ENCODE measurements at regions not wholly inside any gene's neighbourhood (a gene's known extent, or its start where the extent isn't known, plus 50 kb on each side); places are given as distances from the start of the nearest gene placed in this dataset.

GRCh38 chr18:46297621-46298020 lies 193.4 kb downstream of the HAUS1 start:
- H3K4me3 ChIP-seq (ENCODE audit: low read depth, low read length), result no peak overlapping the region
- DNase-seq (ENCODE audit: low read depth), result no peak
- no peak for TF ChIP-seq CTCF (IDR thresholded peaks at IDR 0.05; ENCODE audit: low read depth, low read length, missing control alignments)

- TF ChIP-seq CTCF (IDR thresholded peaks at IDR 0.05; ENCODE audit: low read depth, low read length, missing control alignments), result no peak
- no peak overlapping the region for H3K4me3 ChIP-seq (ENCODE audit: low read depth, low read length)
- no peak for DNase-seq (ENCODE audit: low read depth)
Measured at GRCh38 chr18:46298511-46298910, 194.3 kb downstream of the HAUS1 start.

GRCh38 chr18:46299465-46300008 lies 195.4 kb downstream of the HAUS1 start:
- TF ChIP-seq CTCF (IDR thresholded peaks at IDR 0.05; ENCODE audit: low read depth, low read length, missing control alignments), result no peak
- DNase-seq (ENCODE audit: low read depth), result no peak
- no peak overlapping the region for H3K4me3 ChIP-seq (ENCODE audit: low read depth, low read length)

GRCh38 chr18:46301081-46301480 lies 196.9 kb downstream of the HAUS1 start:
- H3K4me3 ChIP-seq (ENCODE audit: low read depth, low read length), result no peak overlapping the region
- no peak for TF ChIP-seq CTCF (IDR thresholded peaks at IDR 0.05; ENCODE audit: low read depth, low read length, missing control alignments)
- no peak for DNase-seq (ENCODE audit: low read depth)

GRCh38 chr18:46301571-46301970 lies 197.4 kb downstream of the HAUS1 start:
- DNase-seq (ENCODE audit: low read depth), result no peak
- no peak for TF ChIP-seq CTCF (IDR thresholded peaks at IDR 0.05; ENCODE audit: low read depth, low read length, missing control alignments)
- no peak overlapping the region for H3K4me3 ChIP-seq (ENCODE audit: low read depth, low read length)

GRCh38 chr18:46302528-46303485 lies 198.6 kb downstream of the HAUS1 start:
- no peak for TF ChIP-seq CTCF (IDR thresholded peaks at IDR 0.05; ENCODE audit: low read depth, low read length, missing control alignments)
- no peak for DNase-seq (ENCODE audit: low read depth)
- no peak overlapping the region for H3K4me3 ChIP-seq (ENCODE audit: low read depth, low read length)

All from GM12864 (cell line).